ENCODE measurements at regions not wholly inside any gene's neighbourhood (a gene's known extent, or its start where the extent isn't known, plus 50 kb on each side); places are given as distances from the start of the nearest gene placed in this dataset.
"Not testable (repeated sequence)": the region's sequence is repeated elsewhere in the genome, so short reads cannot be mapped to it uniquely, and the experiment has no call there.

DNA sequence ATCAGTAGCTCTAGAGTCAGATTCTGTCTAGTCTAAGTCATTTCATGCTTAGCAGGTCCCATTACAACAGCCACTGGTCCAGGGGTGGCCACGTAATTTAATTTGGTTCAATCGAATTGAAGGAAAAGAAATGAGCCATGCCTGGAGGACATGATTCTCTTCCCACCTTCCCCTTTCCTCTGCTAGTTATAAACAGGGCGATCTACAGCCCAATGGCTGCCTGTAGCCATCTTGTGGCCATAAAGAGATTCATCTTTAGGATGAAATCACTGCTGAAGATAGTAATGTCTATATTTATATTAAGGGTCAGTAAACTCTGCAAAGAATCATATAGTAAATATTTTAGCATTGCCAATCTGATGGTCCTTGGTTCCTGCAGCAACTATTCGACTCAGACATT, 107.4 kb downstream of the SPDYE17 start:
- H3K4me1 Mint-ChIP-seq (ENCODE audit: low read depth); H3K27ac Mint-ChIP-seq; H3K4me3 Mint-ChIP-seq; H3K4me3 ChIP-seq (ENCODE audit: low read length); H3K4me1 ChIP-seq (ENCODE audit: insufficient read depth, low read length); CTCF ChIA-PET; ATAC-seq (ENCODE audit: poor library complexity); H3K27me3 ChIP-seq (ENCODE audit: control insufficient read depth in 1 of 2, insufficient read depth in 2 of 2, low read length in 2 of 2); H3K36me3 Mint-ChIP-seq (ENCODE audit: low read depth); H3K9me3 ChIP-seq (ENCODE audit: control insufficient read depth in 1 of 2, insufficient read depth in 1 of 2, low read length in 2 of 2); POLR2A ChIA-PET; H3K27ac ChIP-seq (ENCODE audit: low read depth in 1 of 2, low read length in 2 of 2); intact Hi-C loops (cut with DNase I, micrococcal nuclease); H3K36me3 ChIP-seq (ENCODE audit: insufficient read depth, low read length); H3K9me3 Mint-ChIP-seq; DNase-seq: not testable (repeated sequence)
- peaks cover 15% of the 10 kb centered on the region for H3K27me3 Mint-ChIP-seq

DNA sequence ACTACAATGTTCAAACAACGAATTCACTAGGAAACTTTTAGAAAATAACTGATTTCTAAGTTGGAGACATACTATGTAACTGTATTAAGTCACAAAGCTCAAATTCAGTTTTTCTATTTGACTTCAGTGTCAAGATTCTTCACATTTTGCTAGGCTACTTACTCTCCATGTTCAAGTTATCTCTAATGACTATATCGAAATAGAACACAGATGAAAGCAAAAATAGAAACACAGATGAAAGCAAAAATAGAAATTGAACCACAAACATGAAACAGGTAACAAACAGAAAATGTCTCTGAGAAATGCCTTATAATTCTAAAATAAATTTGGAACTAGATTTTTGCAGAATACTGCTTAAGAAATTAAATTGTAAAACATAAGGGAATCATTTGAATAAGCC, 113.5 kb downstream of the SPDYE17 start:
- H3K4me1 Mint-ChIP-seq (ENCODE audit: low read depth); H3K27me3 Mint-ChIP-seq; H3K36me3 Mint-ChIP-seq (ENCODE audit: low read depth): not testable (repeated sequence)

DNA sequence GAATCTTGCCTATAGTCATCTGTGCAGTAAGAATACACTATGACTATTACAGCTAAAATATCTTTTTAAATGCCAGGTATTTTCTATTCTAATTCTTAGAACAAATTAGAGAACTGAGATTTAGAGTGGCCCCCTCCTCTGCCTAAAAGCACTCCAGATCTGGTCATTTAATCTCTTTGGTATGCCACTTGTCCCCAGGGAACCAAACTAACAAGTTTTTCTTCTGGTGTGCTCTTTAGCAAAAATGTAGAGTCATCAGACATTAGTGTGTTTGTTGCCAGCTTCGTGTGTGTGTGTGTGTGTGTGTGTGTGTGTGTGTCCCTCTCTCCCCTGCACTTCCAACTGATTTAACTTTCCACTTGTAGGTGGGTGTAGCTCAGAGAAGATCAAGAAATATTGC, 117.8 kb downstream of the SPDYE17 start:
- H3K27ac ChIP-seq (ENCODE audit: low read depth in 1 of 2, low read length in 2 of 2); H3K4me3 Mint-ChIP-seq; CTCF ChIA-PET; intact Hi-C loops (cut with DNase I, micrococcal nuclease); H3K4me3 ChIP-seq (ENCODE audit: low read length); H3K36me3 ChIP-seq (ENCODE audit: insufficient read depth, low read length); H3K4me1 ChIP-seq (ENCODE audit: insufficient read depth, low read length); H3K36me3 Mint-ChIP-seq (ENCODE audit: low read depth); POLR2A ChIA-PET; H3K27me3 ChIP-seq (ENCODE audit: control insufficient read depth in 1 of 2, insufficient read depth in 2 of 2, low read length in 2 of 2); DNase-seq; ATAC-seq (ENCODE audit: poor library complexity); H3K9me3 Mint-ChIP-seq; H3K9me3 ChIP-seq (ENCODE audit: control insufficient read depth in 1 of 2, insufficient read depth in 1 of 2, low read length in 2 of 2); H3K27me3 Mint-ChIP-seq; H3K27ac Mint-ChIP-seq: not testable (repeated sequence)
- peaks cover 10% of the 10 kb centered on the region for H3K4me1 Mint-ChIP-seq (ENCODE audit: low read depth)

More for the DNA sequence above, 113.5 kb downstream of the SPDYE17 start:
- H3K4me1 ChIP-seq (ENCODE audit: insufficient read depth, low read length); ATAC-seq (ENCODE audit: poor library complexity); H3K9me3 Mint-ChIP-seq; H3K27me3 ChIP-seq (ENCODE audit: control insufficient read depth in 1 of 2, insufficient read depth in 2 of 2, low read length in 2 of 2); DNase-seq; H3K27ac Mint-ChIP-seq; POLR2A ChIA-PET; H3K27ac ChIP-seq (ENCODE audit: low read depth in 1 of 2, low read length in 2 of 2); H3K36me3 ChIP-seq (ENCODE audit: insufficient read depth, low read length); H3K9me3 ChIP-seq (ENCODE audit: control insufficient read depth in 1 of 2, insufficient read depth in 1 of 2, low read length in 2 of 2); CTCF ChIA-PET; H3K4me3 Mint-ChIP-seq; intact Hi-C loops (cut with DNase I, micrococcal nuclease); H3K4me3 ChIP-seq (ENCODE audit: low read length): not testable (repeated sequence)

DNA sequence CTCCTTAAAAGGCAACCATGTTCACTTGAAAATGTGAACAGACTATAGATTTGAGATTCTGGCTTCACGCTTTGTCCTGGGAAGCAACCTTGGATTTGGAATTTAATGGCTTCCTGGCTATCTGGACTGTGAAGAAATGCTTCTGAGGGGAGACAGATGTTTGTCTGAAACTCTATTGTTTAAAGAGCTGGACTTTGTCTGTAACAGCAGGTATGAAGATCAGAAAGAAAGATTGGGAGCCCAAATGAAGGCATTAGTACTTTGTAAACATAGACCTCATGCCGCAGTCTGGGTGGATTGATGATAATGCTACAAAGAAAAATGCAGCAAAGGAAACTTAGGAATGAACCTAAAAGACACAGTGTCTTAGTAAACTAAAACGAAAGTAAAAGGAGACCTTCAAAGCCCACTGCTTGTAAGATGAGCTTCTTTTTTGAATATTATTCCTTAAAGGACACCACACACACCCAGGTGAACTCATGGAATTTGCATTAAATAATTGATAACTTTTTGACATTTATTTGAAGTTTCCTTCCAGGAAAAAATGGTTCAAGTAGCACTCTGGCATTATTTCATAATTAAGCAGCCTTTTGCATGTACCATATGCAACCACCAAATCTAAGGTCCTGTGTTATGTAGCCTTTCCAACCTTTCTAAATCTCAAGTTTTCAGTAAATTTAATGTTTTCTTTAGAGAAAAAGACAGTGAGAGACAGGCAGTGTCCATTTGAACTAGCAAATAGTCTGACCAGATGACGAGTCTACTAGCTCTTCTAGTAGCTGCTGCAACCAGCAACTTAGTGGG, 119.9 kb downstream of the SPDYE17 start:
- CTCF ChIA-PET; H3K27me3 Mint-ChIP-seq; H3K9me3 ChIP-seq (ENCODE audit: control insufficient read depth in 1 of 2, insufficient read depth in 1 of 2, low read length in 2 of 2); H3K27ac ChIP-seq (ENCODE audit: low read depth in 1 of 2, low read length in 2 of 2); H3K27me3 ChIP-seq (ENCODE audit: control insufficient read depth in 1 of 2, insufficient read depth in 2 of 2, low read length in 2 of 2); H3K4me1 ChIP-seq (ENCODE audit: insufficient read depth, low read length); H3K9me3 Mint-ChIP-seq; H3K4me3 ChIP-seq (ENCODE audit: low read length); intact Hi-C loops (cut with DNase I, micrococcal nuclease); H3K36me3 Mint-ChIP-seq (ENCODE audit: low read depth); H3K27ac Mint-ChIP-seq; H3K36me3 ChIP-seq (ENCODE audit: insufficient read depth, low read length); ATAC-seq (ENCODE audit: poor library complexity); POLR2A ChIA-PET: not testable (repeated sequence)
- Mint-ChIP-seq H3K4me3 (peak overlapping the region; percentile 77), H3K4me1 (ENCODE audit: low read depth) (peaks cover 10% of the 10 kb centered on the region)
- peak in 1 of 14 experiments; percentile 3 for DNase-seq

DNA sequence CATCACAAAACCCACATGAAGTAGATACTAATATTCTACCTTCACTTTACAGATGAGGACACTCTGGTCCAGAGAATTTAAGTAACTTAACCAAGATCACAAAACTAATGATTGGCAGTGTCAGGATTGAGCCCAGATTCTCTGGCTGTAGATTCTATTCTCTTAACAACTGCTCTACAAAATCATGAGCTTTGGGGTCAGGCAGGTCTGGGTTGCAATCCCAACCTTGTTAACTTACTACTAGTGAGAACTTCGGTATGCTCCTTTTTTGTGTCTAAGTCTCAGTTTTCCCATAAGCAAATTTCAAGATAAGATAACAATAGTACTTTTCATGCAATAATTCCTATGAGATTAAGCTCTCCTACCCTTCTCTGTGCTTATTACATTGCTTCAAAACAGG, 127.5 kb downstream of the SPDYE17 start:
- H3K27ac Mint-ChIP-seq; H3K27me3 ChIP-seq (ENCODE audit: control insufficient read depth in 1 of 2, insufficient read depth in 2 of 2, low read length in 2 of 2); H3K4me1 ChIP-seq (ENCODE audit: insufficient read depth, low read length); H3K9me3 ChIP-seq (ENCODE audit: control insufficient read depth in 1 of 2, insufficient read depth in 1 of 2, low read length in 2 of 2); POLR2A ChIA-PET; DNase-seq; ATAC-seq (ENCODE audit: poor library complexity); H3K27me3 Mint-ChIP-seq; H3K36me3 Mint-ChIP-seq (ENCODE audit: low read depth); H3K4me1 Mint-ChIP-seq (ENCODE audit: low read depth); H3K27ac ChIP-seq (ENCODE audit: low read depth in 1 of 2, low read length in 2 of 2); CTCF ChIA-PET; H3K9me3 Mint-ChIP-seq; intact Hi-C loops (cut with DNase I, micrococcal nuclease); H3K4me3 ChIP-seq (ENCODE audit: low read length); H3K36me3 ChIP-seq (ENCODE audit: insufficient read depth, low read length); H3K4me3 Mint-ChIP-seq: not testable (repeated sequence)

DNA sequence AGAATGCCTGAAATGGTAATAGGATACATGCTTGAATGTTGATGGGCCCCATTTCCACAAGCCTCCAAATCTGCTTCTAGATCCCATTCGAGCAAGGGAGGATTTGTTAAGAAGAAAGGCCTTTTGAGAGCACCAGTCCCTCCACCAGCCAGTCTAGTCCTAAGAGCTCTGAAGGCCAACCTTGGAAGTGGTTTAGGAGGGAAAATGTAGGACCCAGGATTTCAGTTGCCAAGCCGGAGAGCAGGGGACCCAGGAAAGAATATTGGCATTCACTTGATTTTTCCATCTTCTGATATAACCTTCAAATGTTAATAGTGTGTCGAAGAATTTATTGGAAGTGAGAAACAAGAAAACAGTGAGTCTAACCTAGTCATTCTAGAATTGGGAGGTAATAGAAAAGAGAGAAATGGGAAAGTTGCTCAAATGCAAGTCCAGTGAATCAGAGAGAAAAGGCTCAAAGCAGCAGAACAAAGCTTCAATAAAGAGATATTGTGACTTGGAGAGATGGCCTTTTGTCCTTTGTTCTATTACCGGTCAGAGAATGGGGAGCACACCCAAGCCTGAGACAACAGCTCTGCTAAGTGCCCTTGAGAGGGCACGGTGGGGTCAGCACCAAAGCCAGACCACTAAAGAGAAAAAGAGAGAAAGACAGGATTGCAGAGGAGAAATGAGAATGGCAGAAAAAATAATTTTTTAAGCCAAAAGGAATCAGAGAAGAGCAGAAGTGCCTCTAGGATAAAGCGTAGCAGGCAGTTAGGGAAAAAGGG, 130.0 kb downstream of the SPDYE17 start:
- H3K36me3 Mint-ChIP-seq (ENCODE audit: low read depth); H3K27ac ChIP-seq (ENCODE audit: low read depth in 1 of 2, low read length in 2 of 2); H3K4me1 Mint-ChIP-seq (ENCODE audit: low read depth); intact Hi-C loops (cut with DNase I, micrococcal nuclease); H3K36me3 ChIP-seq (ENCODE audit: insufficient read depth, low read length); H3K27ac Mint-ChIP-seq; CTCF ChIA-PET; H3K9me3 ChIP-seq (ENCODE audit: control insufficient read depth in 1 of 2, insufficient read depth in 1 of 2, low read length in 2 of 2); DNase-seq; H3K27me3 Mint-ChIP-seq; ATAC-seq (ENCODE audit: poor library complexity); H3K4me1 ChIP-seq (ENCODE audit: insufficient read depth, low read length); POLR2A ChIA-PET; H3K27me3 ChIP-seq (ENCODE audit: control insufficient read depth in 1 of 2, insufficient read depth in 2 of 2, low read length in 2 of 2); H3K9me3 Mint-ChIP-seq; H3K4me3 Mint-ChIP-seq; H3K4me3 ChIP-seq (ENCODE audit: low read length): not testable (repeated sequence)

DNA sequence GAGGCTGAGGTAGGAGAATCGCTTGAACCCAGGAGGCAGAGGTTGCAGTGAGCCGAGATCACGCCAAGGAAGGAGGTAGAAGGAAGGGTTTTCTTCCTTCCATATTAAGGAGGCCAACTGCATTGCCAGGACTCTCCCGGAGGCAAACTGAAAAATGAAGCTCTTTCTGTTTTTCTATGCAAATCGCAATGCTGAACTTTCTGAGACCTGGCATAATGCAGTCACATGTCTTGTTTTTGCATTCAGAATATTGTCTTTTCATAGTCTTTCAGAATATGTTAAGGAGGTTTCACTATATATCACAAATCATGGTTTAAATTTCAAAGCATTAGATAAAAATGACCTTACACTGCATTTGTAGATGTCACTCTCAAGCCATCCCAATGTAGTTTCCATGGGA, 133.4 kb downstream of the SPDYE17 start:
- POLR2A ChIA-PET; intact Hi-C loops (cut with DNase I, micrococcal nuclease); H3K36me3 Mint-ChIP-seq (ENCODE audit: low read depth); H3K9me3 Mint-ChIP-seq; H3K4me1 ChIP-seq (ENCODE audit: insufficient read depth, low read length); H3K9me3 ChIP-seq (ENCODE audit: control insufficient read depth in 1 of 2, insufficient read depth in 1 of 2, low read length in 2 of 2); H3K27ac Mint-ChIP-seq; H3K4me3 ChIP-seq (ENCODE audit: low read length); H3K27me3 ChIP-seq (ENCODE audit: control insufficient read depth in 1 of 2, insufficient read depth in 2 of 2, low read length in 2 of 2); H3K4me1 Mint-ChIP-seq (ENCODE audit: low read depth); H3K36me3 ChIP-seq (ENCODE audit: insufficient read depth, low read length); DNase-seq; H3K27me3 Mint-ChIP-seq; H3K4me3 Mint-ChIP-seq; H3K27ac ChIP-seq (ENCODE audit: low read depth in 1 of 2, low read length in 2 of 2); CTCF ChIA-PET; ATAC-seq (ENCODE audit: poor library complexity): not testable (repeated sequence)
